WTC11 (cell line): ENCODE measurements at regions not wholly inside any gene's neighbourhood (a gene's known extent, or its start where the extent isn't known, plus 50 kb on each side); places are given as distances from the start of the nearest gene placed in this dataset.

ENCODE experiments used
- CTCF ChIP-seq: fragments of 200-600 bp; IDR thresholded peaks from 2 replicates; pipeline ENCODE4 v1.8.0; 2022; ENCODE audit warnings: antibody characterized with exemption
- SMAD4 ChIP-seq: sonication (generic); formaldehyde crosslinking; IDR thresholded peaks from 2 replicates; pipeline ENCODE4 v1.8.0; 2022; ENCODE audit warnings: mild to moderate bottlenecking, missing genetic modification reagents

GRCh38 chr4:27720010-27720766, 859.5 kb downstream of the STIM2 start:
- no peak for TF ChIP-seq CTCF
- TF ChIP-seq SMAD4 (CRISPR knock-in tag) = no peak
